Stimulated activated CD8-positive, alpha-beta memory T cell treated with anti-CD3 and anti-CD28 coated beads, Interleukin-2, amount 100 ng/mL, for 48 hours (primary cell): ENCODE measurements at regions not wholly inside any gene's neighbourhood (a gene's known extent, or its start where the extent isn't known, plus 50 kb on each side); places are given as distances from the start of the nearest gene placed in this dataset.

Source experiments
- DNase-seq, 2 donors: peaks; one replicate each; pipeline ENCODE4 v3.0.0-alpha.2; 2020; ENCODE audit warnings: low read depth in 2 of 2

- DNase-seq: no peak
Observed at GRCh38 chr1:81700728-81701470, 99.8 kb upstream of the ADGRL2 start.

DNA sequence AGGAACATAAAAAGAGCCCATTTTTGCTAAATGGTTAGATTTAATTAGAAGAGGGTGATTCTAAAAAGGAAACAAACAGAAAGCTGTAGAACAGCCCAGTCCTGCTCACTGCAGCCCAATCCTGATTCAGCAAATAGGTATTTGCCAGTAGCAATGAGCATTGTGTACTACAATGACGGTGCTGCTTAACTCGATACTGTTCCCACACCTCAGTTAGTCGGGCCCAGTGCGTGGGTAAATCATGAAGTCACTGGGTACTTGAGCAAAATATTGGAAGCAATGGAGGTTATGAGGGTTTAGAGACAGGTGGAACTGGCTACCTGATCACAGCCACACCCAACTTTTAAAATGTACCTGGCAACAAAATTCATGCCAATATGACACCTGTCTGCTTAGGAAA, 101.5 kb upstream of the ADGRL2 start:
- no peak for DNase-seq

DNA sequence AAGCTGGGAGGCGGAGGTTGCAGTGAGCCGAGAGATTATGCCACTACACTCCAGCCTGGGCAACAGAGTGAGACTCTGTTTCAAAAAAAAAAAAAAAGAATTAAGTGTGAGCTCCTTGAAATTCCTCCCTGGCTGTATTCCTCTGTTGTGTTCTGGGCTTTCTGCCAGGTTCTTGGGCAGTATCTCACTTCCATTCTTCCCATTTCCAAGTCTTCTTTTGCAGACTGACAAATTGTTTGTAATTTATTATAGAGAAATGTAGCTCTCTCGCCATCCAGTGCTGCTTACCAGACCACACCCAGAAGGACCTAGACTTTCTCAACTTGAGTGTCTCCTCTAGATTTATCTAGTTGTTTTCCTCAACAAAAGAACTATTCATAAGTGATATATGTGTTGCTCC, 105.0 kb upstream of the ADGRL2 start:
- no peak for DNase-seq

DNA sequence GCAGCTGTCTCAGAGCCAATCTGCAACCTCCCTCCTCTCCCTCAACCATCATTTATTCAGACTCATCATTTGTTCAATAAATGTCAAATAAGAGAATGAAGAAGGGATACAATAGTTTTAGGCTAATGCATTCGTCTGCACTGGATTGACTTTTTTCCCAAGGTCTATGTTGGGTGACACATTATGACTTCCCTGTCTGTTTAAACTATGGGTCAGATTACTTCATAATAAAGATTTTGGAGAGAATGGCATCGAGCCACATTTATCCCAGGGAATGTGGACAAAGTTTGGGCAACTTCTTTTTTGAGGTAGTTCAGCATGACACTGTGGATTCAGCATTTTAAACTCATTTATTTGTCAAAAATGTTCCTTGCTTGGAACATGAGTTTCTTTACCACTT, 107.4 kb upstream of the ADGRL2 start:
- no peak for DNase-seq

DNA sequence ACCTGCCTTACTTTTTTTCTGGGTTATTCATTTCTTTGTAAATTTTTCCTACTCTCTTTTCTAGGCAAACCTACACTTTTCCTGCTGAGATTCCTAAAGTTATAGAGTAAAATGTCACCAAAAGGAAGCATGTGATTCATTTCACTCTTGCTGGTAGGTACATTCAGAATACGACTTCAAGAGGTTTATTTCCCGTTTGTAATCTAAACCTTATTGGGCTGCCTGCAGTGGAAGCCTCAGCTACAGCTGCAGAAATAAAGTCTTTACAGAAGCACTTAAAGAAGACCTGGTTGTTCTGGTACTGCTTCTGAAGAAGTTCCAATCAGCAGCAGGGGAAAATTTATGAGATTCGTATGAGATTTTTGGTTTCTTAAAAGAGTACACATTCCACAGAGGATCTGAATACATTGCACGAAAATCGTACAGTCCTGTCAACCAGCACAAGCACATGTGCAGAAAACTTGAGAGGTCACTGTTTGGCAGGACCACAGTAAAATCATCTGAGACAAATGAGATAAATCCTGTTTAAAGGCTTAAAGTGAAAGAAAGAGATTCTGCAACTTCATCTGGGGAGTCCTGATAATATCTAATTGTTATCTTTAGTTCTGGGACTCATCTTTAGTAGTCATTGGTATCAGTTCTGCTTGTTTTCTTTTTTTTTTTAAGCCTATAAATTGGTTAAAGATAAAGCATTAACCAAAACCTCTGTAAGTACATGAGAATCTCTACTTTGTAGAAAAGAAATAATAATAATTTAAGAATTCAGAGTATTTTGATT, 109.9 kb upstream of the ADGRL2 start:
- DNase-seq: no peak

GRCh38 chr1:81689531-81689941, 111.2 kb upstream of the ADGRL2 start:
- no peak for DNase-seq

DNA sequence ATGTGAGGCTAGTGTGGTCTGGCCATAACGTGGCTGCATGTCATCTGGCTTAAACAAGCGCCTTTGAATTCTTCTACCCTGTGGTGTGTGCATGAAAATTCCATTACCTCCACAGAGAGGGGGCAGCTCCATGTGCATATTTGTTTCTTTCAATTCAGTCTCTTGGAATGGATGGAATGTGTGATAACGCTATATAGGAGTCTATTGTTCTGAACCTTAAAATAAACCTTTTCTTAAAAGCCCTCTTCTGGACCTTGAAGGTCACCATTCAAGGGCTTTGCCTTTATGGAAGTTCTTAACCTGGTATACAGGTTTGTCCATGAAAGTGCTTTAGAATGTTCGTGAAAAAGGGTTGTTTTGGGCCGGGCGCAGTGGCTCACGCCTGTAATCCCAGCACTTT, 118.2 kb upstream of the ADGRL2 start:
- DNase-seq: no peak

GRCh38 chr1:81681601-81682266, 119.0 kb upstream of the ADGRL2 start:
- DNase-seq: no peak

- no peak for DNase-seq
Observed at GRCh38 chr1:81681114-81681513, 119.6 kb upstream of the ADGRL2 start.

DNA sequence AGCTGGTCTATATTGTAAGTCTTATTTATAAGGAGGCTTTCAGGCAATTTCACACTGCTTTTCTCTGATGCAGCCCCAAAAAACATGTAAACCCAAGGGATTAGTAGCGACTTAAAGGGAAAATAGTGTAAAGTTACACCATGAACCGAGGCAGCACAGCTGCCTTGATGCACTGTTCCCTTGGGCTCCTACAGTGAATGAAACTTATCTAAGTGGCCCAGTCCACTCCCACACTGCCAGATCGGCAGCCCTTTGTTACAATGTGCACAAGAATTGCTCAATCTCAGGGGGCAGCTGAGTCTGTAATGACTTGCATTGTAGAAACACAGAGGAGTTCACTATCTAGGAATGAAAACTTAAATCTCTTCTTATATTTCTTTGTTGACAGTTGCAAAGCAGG, 120.8 kb upstream of the ADGRL2 start:
- no peak for DNase-seq

DNA sequence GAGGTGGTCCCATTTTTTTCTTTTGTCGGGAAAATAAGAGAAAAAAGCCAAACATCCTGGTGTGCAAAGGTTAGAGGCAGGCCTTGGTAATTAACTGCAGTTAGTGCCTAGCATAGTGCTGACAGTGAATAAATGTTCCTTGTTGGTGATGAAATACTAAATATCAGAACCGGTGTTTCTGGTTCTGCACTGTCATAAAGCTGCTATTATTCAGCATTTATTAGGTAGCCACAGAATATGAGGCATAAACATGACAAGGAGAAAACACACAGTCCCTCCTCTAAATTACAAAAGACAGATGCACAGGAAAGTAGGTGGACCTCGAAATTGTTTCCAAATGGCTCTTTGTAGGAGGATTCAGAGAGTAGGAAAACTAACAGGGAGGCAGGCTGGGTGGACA, 122.0 kb upstream of the ADGRL2 start:
- DNase-seq: no peak

DNA sequence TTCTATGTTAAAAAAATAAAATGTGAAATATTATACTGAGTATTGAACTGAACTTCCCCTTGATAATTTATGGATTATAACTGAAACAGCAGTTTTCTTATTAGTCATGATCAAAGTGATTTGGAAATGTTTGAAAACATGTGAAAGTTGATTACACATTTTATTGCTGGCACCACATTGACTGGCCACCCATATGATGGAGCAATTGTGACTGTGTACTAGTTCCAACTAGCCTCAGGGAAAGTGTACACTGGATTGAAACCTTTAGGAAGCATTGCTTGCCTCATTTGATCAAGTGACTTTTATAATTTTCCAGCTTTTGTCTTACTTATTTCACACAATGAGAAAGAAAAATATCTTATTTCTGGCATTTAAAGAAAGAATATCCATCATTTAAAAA, 128.0 kb upstream of the ADGRL2 start:
- DNase-seq: no peak

DNA sequence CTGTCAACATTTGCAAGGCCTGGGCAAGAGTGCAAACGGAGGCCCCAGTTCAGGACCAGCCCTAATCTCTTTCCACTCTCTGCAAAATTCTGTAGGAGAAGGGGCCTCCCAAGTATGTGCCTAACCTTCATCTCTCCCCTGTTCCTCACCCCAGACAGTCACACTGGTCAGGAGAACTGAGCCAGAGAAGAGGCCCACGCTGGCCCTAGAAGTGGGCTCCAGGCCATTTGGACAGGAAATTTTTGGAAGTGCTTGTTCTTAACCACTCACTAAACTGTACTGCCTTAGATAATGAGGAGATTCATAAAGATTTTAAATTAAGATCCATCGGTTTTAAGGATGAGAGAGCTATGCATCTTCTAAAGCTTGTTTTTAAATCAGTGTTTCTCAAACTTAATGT, 129.7 kb upstream of the ADGRL2 start:
- DNase-seq: no peak

GRCh38 chr1:81670286-81670685, 130.4 kb upstream of the ADGRL2 start:
- DNase-seq: no peak

GRCh38 chr1:81666586-81666985, 134.1 kb upstream of the ADGRL2 start:
- DNase-seq: no peak

DNA sequence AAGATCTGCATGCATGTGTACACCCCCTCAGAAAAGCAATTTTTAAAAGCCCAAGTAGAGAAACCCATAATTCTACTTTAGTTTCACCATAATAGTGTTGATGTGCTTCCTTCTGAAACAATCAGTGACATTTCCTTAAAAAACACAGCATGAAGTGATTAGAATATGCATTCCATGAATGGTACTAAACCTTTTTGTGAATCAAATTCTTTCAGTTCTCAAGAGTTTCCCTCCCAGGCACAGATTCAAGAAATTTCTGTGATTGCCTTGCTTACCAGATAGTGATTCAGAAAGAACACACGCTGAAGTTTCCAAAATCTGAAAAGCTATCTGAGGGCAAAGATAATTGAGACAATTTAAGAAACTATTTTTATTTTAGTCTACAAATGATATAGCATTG, 136.4 kb upstream of the ADGRL2 start:
- DNase-seq: no peak

GRCh38 chr1:81662913-81663526, 137.7 kb upstream of the ADGRL2 start:
- no peak for DNase-seq

DNA sequence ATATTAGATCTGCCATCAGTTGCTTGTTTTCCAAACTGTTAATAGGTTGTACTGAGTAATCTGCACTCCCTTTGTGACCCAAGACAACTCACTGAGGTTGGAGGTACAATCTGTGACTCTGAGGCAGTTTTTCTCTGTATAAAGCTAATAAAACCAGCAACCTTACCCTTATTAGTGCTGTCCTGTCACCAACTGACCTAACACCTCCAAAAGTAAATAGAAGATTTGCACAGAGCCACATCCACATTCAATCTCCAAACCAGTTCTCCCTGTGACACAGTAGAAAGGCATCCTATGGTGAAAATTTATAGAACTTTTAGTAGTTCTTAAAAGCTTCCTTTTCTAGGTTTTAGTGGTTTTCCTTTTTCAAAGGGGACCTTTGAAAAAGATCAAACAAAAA, 140.4 kb upstream of the ADGRL2 start:
- DNase-seq: no peak

DNA sequence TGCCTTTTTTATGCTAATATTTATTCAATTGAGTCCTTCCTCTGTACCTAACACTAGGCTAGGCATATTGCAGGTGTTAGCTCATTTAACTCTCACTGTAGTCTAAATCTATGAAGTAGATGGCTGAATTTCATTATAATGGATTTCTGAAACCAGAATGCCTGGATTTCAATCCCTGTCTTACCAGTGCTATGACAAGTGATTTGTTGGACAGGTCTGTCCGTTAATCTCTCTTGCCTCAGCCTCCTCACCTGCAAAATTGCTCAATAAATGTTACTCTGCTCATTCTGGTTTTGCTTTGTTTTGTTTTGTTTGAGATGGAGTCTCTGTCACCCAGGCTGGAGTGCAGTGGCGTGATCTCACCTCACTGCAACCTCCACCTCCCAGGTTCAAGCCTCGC, 146.1 kb upstream of the ADGRL2 start:
- DNase-seq: no peak

DNA sequence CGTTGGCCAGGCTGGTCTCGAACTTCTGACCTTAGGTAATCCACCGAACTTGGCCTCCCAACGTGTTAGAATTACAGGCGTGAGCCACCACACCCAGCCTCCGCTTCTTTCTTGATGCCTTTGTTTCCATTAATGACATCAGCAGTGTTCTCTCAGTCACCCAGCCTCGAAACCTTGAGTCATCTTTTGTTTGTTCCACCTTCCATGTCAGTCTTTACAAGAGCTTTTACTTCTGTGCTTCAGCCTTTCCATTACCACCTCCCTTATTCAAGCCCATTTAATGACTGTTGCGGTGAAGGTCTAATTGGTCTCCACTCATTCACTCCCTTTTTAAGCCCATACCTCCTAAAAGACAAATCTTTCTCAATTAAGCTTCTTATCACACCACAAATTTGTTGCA, 146.6 kb upstream of the ADGRL2 start:
- no peak for DNase-seq

GRCh38 chr1:81650776-81651175, 150.0 kb upstream of the ADGRL2 start:
- no peak for DNase-seq

DNA sequence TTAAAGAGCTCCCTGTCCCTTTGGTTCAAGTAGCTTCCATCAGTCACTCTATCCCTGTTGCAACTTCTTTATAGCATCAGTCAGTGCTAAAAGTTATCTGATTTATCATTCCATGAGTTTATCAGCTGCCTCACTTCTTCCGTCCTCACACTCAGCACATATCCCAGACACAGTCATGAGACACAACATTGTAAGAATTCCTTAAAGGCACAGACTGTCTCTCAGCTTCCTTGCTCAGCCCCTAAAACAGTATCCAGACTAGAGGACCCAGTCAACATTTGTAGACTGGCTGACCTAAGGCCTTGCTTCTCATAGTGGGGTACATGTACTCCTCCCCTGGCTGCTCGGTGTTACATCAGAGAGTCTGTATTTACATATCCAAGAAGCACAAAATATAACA, 164.9 kb upstream of the ADGRL2 start:
- no peak for DNase-seq

GRCh38 chr1:81634294-81634693, 166.4 kb upstream of the ADGRL2 start:
- DNase-seq: no peak
